Panc1 (cell line): ENCODE measurements at regions not wholly inside any gene's neighbourhood (a gene's known extent, or its start where the extent isn't known, plus 50 kb on each side); places are given as distances from the start of the nearest gene placed in this dataset.

Source experiments
- ATAC-seq: fragments of 200-7000 bp; cut with Tn5 transposase; 2 replicates; pipeline ENCODE4 v1.9.1; 2020; ENCODE audit warnings: mild to moderate bottlenecking, moderate library complexity
- BruUV-seq: library from RNA; stranded (reverse); fragments of 400-500 nt; replicated peaks from 2 replicates; lab custom pipeline; 2021; lab: Mats Ljungman, UMichigan
- CTCF ChIA-PET: fragments of 300-600 bp; sonication (Branson Sonifier 250); formaldehyde crosslinking; loops from one replicate; lab custom pipeline; 2022; ENCODE audit warnings: antibody characterized with exemption; lab: Charles Lee
- POLR2A ChIA-PET: fragments of 300-600 bp; sonication (Branson Sonifier 250); formaldehyde crosslinking; loops from one replicate; lab custom pipeline; 2022; ENCODE audit warnings: antibody characterized with exemption; lab: Charles Lee
- DNase-seq: peaks from one replicate; pipeline ENCODE4 v3.0.0-alpha.2; 2010; ENCODE audit warnings: low read depth, low spot score
- H3K27ac ChIP-seq: 2 replicates; pipeline ENCODE4 v1.5.1; 2011; ENCODE audit warnings: mild to moderate bottlenecking, low read length, inconsistent platforms
- H3K27me3 ChIP-seq: fragments of 200-500 bp; sonication (Bioruptor generic); 2 replicates; pipeline ENCODE4 v1.6.0; 2014; ENCODE audit warnings: low read length, inconsistent platforms; ENCODE audit not compliant: control insufficient read depth, insufficient read depth
- H3K36me3 ChIP-seq: fragments of 200-500 bp; sonication (Bioruptor generic); 2 replicates; pipeline ENCODE4 v1.5.1; 2014; ENCODE audit warnings: inconsistent platforms, mild to moderate bottlenecking, low read length, moderate library complexity; ENCODE audit not compliant: control insufficient read depth, insufficient read depth
- H3K4me1 ChIP-seq: 2 replicates; pipeline ENCODE4 v1.5.1; 2011; ENCODE audit warnings: inconsistent platforms, mild to moderate bottlenecking, low read length, moderate library complexity; ENCODE audit not compliant: control insufficient read depth, insufficient read depth
- H3K4me3 ChIP-seq, 2 experiments: 2 replicates each; pipeline ENCODE4 v1.5.1; 2011 to 2012; ENCODE audit warnings: low read depth in 2 of 2, low read length in 2 of 2, mild to moderate bottlenecking in 2 of 2, inconsistent platforms in 1 of 2, moderate library complexity in 1 of 2
- H3K9me3 ChIP-seq: fragments of 200-500 bp; sonication (Bioruptor generic); 2 replicates; pipeline ENCODE4 v1.5.1; 2014; ENCODE audit warnings: low read depth, mild to moderate bottlenecking, inconsistent platforms, low read length, moderate library complexity; ENCODE audit not compliant: control insufficient read depth, insufficient read depth
- POLR2AphosphoS5 ChIP-seq: IDR thresholded peaks from 2 replicates; pipeline ENCODE4 v1.6.1; 2012; ENCODE audit warnings: mild to moderate bottlenecking, low read depth, low read length, moderate library complexity
- REST ChIP-seq, 2 experiments: IDR thresholded peaks; 2 replicates each; pipeline ENCODE4 v1.6.1; 2011 to 2012; ENCODE audit warnings: low read depth in 2 of 2, control low read depth in 1 of 2, low read length in 1 of 2, mild to moderate bottlenecking in 1 of 2, moderate library complexity in 1 of 2; ENCODE audit not compliant: insufficient read depth in 1 of 2
- SIN3A ChIP-seq: IDR thresholded peaks from 2 replicates; pipeline ENCODE4 v1.6.1; 2012; ENCODE audit warnings: low read depth, mild to moderate bottlenecking, low read length, moderate library complexity, borderline replicate concordance; ENCODE audit not compliant: insufficient read depth
- TCF7L2 ChIP-seq: IDR thresholded peaks from 2 replicates; pipeline ENCODE4 v1.6.1; 2011; ENCODE audit warnings: mild to moderate bottlenecking, low read depth, low read length, inconsistent platforms
- in situ Hi-C: cut with HindIII; loops from 2 replicates; pipeline ENCODE4 v1.10.0; 2016; ENCODE audit warnings: low sequenced_read_pairs, low pct_unique_long_range_greater_than_20kb
- intact Hi-C: fragments of 100-400 bp; cut with micrococcal nuclease; formaldehyde crosslinking; loops from one replicate; pipeline ENCODE4 v1.10.0; 2022; ENCODE audit not compliant: unreplicated experiment
- TF ChIP-seq, protein P1 (sequence below): fragments of 450-650 bp; IDR thresholded peaks from 2 replicates; pipeline ENCODE4 v1.5.1; 2017; ENCODE audit warnings: mild to moderate bottlenecking

GRCh38 chr2:2668681-2669265 lies 337.7 kb upstream of the MYT1L start:
- H3K36me3 ChIP-seq = no peaks in the 10 kb centered on the region
- no peak for TF ChIP-seq TCF7L2
- TF ChIP-seq REST (IDR thresholded peaks at IDR 0.05; ENCODE audit: insufficient read depth in 1 of 2, low read depth in 2 of 2, low read length in 1 of 2) = no peak
- TF ChIP-seq SIN3A = no peak
- TF ChIP-seq, protein P1, sequence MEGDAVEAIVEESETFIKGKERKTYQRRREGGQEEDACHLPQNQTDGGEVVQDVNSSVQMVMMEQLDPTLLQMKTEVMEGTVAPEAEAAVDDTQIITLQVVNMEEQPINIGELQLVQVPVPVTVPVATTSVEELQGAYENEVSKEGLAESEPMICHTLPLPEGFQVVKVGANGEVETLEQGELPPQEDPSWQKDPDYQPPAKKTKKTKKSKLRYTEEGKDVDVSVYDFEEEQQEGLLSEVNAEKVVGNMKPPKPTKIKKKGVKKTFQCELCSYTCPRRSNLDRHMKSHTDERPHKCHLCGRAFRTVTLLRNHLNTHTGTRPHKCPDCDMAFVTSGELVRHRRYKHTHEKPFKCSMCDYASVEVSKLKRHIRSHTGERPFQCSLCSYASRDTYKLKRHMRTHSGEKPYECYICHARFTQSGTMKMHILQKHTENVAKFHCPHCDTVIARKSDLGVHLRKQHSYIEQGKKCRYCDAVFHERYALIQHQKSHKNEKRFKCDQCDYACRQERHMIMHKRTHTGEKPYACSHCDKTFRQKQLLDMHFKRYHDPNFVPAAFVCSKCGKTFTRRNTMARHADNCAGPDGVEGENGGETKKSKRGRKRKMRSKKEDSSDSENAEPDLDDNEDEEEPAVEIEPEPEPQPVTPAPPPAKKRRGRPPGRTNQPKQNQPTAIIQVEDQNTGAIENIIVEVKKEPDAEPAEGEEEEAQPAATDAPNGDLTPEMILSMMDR = no peak
- no peak for TF ChIP-seq POLR2AphosphoS5
- ATAC-seq (no peak), DNase-seq (no peak)
- H3K4me3 ChIP-seq = no peak overlapping the region
- H3K27me3 ChIP-seq = no peaks in the 10 kb centered on the region; the same call in 1 of the 2 replicates
- POLR2A ChIA-PET = no interaction called here
- intact Hi-C loops (no loop called here), in situ Hi-C loops (no loop called here)
- CTCF ChIA-PET = no interaction called here
- H3K27ac ChIP-seq = no peak overlapping the region
- BruUV-seq = no TSS peak
- no peaks in the 10 kb centered on the region for H3K9me3 ChIP-seq
- no peaks in the 10 kb centered on the region; the same call in 1 of the 2 replicates for H3K4me1 ChIP-seq

DNA sequence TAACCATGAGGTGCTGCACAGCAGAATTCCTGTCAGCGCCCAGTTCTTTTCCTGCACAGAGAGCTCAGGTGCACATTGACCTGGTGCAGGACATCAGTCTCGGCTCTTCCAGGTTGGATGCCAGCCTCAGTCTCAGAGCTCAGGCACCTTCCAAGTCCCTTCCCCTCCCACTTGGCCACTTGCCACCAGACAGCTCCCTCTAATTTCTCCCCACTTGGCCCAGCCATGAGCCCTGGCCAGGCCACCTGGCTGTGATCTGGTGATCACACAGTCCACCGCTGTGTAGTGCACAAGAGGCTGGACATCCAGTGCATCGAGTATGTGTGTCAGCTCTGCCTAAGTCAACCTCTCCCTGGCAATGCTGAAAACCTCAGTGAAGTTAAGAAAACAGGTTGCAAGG lies 336.6 kb upstream of the MYT1L start:
- in situ Hi-C loops (no loop called here), intact Hi-C loops (no loop called here)
- H3K36me3 ChIP-seq = no peaks in the 10 kb centered on the region
- no peaks in the 10 kb centered on the region for H3K27me3 ChIP-seq
- H3K9me3 ChIP-seq = no peaks in the 10 kb centered on the region
- no peak for TF ChIP-seq SIN3A
- TF ChIP-seq REST (IDR thresholded peaks at IDR 0.05; ENCODE audit: insufficient read depth in 1 of 2, low read depth in 2 of 2, low read length in 1 of 2) = no peak
- TF ChIP-seq, protein P1 = no peak
- TF ChIP-seq POLR2AphosphoS5 = no peak
- no peak for TF ChIP-seq TCF7L2
- H3K27ac ChIP-seq = no peak overlapping the region
- ATAC-seq (no peak), DNase-seq (no peak)
- H3K4me1 ChIP-seq = peaks cover 7% of the 10 kb centered on the region
- ChIA-PET POLR2A (no interaction called here), CTCF (no interaction called here)
- no peak overlapping the region for H3K4me3 ChIP-seq
- no TSS peak for BruUV-seq
